Naive B cell (primary cell): ENCODE measurements at regions not wholly inside any gene's neighbourhood (a gene's known extent, or its start where the extent isn't known, plus 50 kb on each side); places are given as distances from the start of the nearest gene placed in this dataset.

ENCODE experiments used
- ATAC-seq, 2 donors: fragments of 150-1000 bp; cut with Tn5 transposase; 2 replicates each; pipeline ENCODE4 v1.10.0; 2021; ENCODE audit warnings: low read depth in 2 of 2, mild to moderate bottlenecking in 2 of 2, moderate library complexity in 2 of 2
- DNase-seq: peaks from one replicate; pipeline ENCODE4 v3.0.0; 2022
- H3K27ac Mint-ChIP-seq, 6 donors: one replicate each; pipeline ENCODE4 v1.8.0; 2020 to 2022; ENCODE audit warnings: mild to moderate bottlenecking in 6 of 6, mixed read lengths in 6 of 6, moderate library complexity in 5 of 6, inconsistent platforms in 2 of 6
- H3K27me3 Mint-ChIP-seq, 3 donors: one replicate each; pipeline ENCODE4 v1.8.0; 2021 to 2022; ENCODE audit warnings: mixed read lengths in 3 of 3, mild to moderate bottlenecking in 1 of 3
- H3K36me3 Mint-ChIP-seq, 2 donors: one replicate each; pipeline ENCODE4 v1.8.0; 2020 to 2022; ENCODE audit warnings: mixed read lengths in 2 of 2, inconsistent platforms in 1 of 2, mild to moderate bottlenecking in 1 of 2
- H3K4me1 Mint-ChIP-seq, 3 donors: one replicate each; pipeline ENCODE4 v1.8.0; 2020 to 2022; ENCODE audit warnings: mixed read lengths in 3 of 3, inconsistent platforms in 1 of 3, mild to moderate bottlenecking in 1 of 3, moderate library complexity in 1 of 3
- H3K4me3 Mint-ChIP-seq, 8 donors: one replicate each; pipeline ENCODE4 v1.8.0; 2020 to 2022; ENCODE audit warnings: mild to moderate bottlenecking in 8 of 8, mixed read lengths in 8 of 8, moderate library complexity in 8 of 8, inconsistent platforms in 2 of 8
- H3K9me3 Mint-ChIP-seq, 7 donors: one replicate each; pipeline ENCODE4 v1.8.0; 2020 to 2022; ENCODE audit warnings: mixed read lengths in 7 of 7, mild to moderate bottlenecking in 5 of 7, inconsistent platforms in 2 of 7, moderate library complexity in 1 of 7

GRCh38 chr2:235333076-235333475, 160.8 kb upstream of the AGAP1 start:
- no peak for ATAC-seq
- DNase-seq = no peak
- peaks cover 13 to 45% (median 28%) of the 10 kb centered on the region in 3 donors for H3K27me3 Mint-ChIP-seq
- H3K9me3 Mint-ChIP-seq = peaks cover 0 to 9% (median 6%) of the 10 kb centered on the region in 7 donors
- peak overlapping the region in 1 of 6 donors; percentile 32 for H3K27ac Mint-ChIP-seq
- no peaks in the 10 kb centered on the region for H3K36me3 Mint-ChIP-seq
- no peaks in the 10 kb centered on the region for H3K4me1 Mint-ChIP-seq
- H3K4me3 Mint-ChIP-seq = no peak overlapping the region

GRCh38 chr2:235334179-235334578, 159.7 kb upstream of the AGAP1 start:
- Mint-ChIP-seq H3K9me3 (peaks cover 0 to 16% (median 10%) of the 10 kb centered on the region in 7 donors), H3K4me1 (no peaks in the 10 kb centered on the region), H3K36me3 (no peaks in the 10 kb centered on the region), H3K4me3 (no peak overlapping the region), H3K27me3 (peaks cover 13 to 39% (median 28%) of the 10 kb centered on the region in 3 donors), H3K27ac (no peak overlapping the region)
- no peak for DNase-seq
- no peak for ATAC-seq

GRCh38 chr2:235343156-235343774, 150.6 kb upstream of the AGAP1 start:
- Mint-ChIP-seq H3K27ac (no peak overlapping the region), H3K4me3 (no peak overlapping the region), H3K36me3 (no peaks in the 10 kb centered on the region), H3K4me1 (no peaks in the 10 kb centered on the region), H3K9me3 (peaks cover 0 to 13% (median 6%) of the 10 kb centered on the region in 7 donors), H3K27me3 (peaks cover 0 to 10% (median 9%) of the 10 kb centered on the region in 3 donors)
- no peak for DNase-seq
- no peak for ATAC-seq

GRCh38 chr2:235343869-235344268, 150.0 kb upstream of the AGAP1 start:
- Mint-ChIP-seq H3K36me3 (no peaks in the 10 kb centered on the region), H3K27ac (no peak overlapping the region), H3K27me3 (peaks cover 0 to 10% (median 9%) of the 10 kb centered on the region in 3 donors), H3K4me1 (no peaks in the 10 kb centered on the region), H3K9me3 (peaks cover 0 to 7% (median 4%) of the 10 kb centered on the region in 7 donors), H3K4me3 (no peak overlapping the region)
- DNase-seq = no peak
- ATAC-seq = no peak

- Mint-ChIP-seq H3K27me3 (peaks cover 6 to 24% (median 23%) of the 10 kb centered on the region in 3 donors), H3K9me3 (peaks cover 0 to 14% (median 3%) of the 10 kb centered on the region in 7 donors), H3K36me3 (peaks cover 0 to 8% of the 10 kb centered on the region in 2 donors)
Measured at GRCh38 chr2:235345745-235346144, 148.1 kb upstream of the AGAP1 start.

GRCh38 chr2:235347691-235348090, 146.2 kb upstream of the AGAP1 start:
- no peak for ATAC-seq
- Mint-ChIP-seq H3K27me3 (peaks cover 6 to 24% (median 23%) of the 10 kb centered on the region in 3 donors), H3K4me3 (no peak overlapping the region), H3K9me3 (peaks cover 0 to 14% (median 2%) of the 10 kb centered on the region in 7 donors), H3K27ac (no peak overlapping the region), H3K4me1 (no peaks in the 10 kb centered on the region), H3K36me3 (peaks cover 0 to 8% of the 10 kb centered on the region in 2 donors)
- DNase-seq = no peak

More at GRCh38 chr2:235345745-235346144, 148.1 kb upstream of the AGAP1 start:
- ATAC-seq (no peak), DNase-seq (no peak)
- no peaks in the 10 kb centered on the region for H3K4me1 Mint-ChIP-seq
- no peak overlapping the region for H3K4me3 Mint-ChIP-seq
- no peak overlapping the region for H3K27ac Mint-ChIP-seq

GRCh38 chr2:235348329-235348728, 145.5 kb upstream of the AGAP1 start:
- ATAC-seq (no peak), DNase-seq (no peak)
- Mint-ChIP-seq H3K9me3 (peaks cover 0 to 14% (median 2%) of the 10 kb centered on the region in 7 donors), H3K36me3 (peaks cover 0 to 8% of the 10 kb centered on the region in 2 donors), H3K27me3 (peaks cover 6 to 24% (median 23%) of the 10 kb centered on the region in 3 donors), H3K27ac (no peak overlapping the region), H3K4me3 (no peak overlapping the region), H3K4me1 (no peaks in the 10 kb centered on the region)

- H3K4me3 Mint-ChIP-seq = no peak overlapping the region
- no peak for DNase-seq
- H3K36me3 Mint-ChIP-seq = peaks cover 0 to 8% of the 10 kb centered on the region in 2 donors
- no peak for ATAC-seq
- H3K4me1 Mint-ChIP-seq = no peaks in the 10 kb centered on the region
- H3K9me3 Mint-ChIP-seq = peaks cover 0 to 14% (median 2%) of the 10 kb centered on the region in 7 donors
- no peak overlapping the region for H3K27ac Mint-ChIP-seq
- H3K27me3 Mint-ChIP-seq = peaks cover 6 to 24% (median 23%) of the 10 kb centered on the region in 3 donors
Measured at GRCh38 chr2:235350234-235350633, 143.6 kb upstream of the AGAP1 start.

GRCh38 chr2:235352541-235352940, 141.3 kb upstream of the AGAP1 start:
- H3K27me3 Mint-ChIP-seq = peaks cover 6 to 17% (median 15%) of the 10 kb centered on the region in 3 donors
- peaks cover 0 to 8% of the 10 kb centered on the region in 2 donors for H3K36me3 Mint-ChIP-seq
- H3K4me1 Mint-ChIP-seq = no peaks in the 10 kb centered on the region
- H3K9me3 Mint-ChIP-seq = peaks cover 0 to 10% (median 2%) of the 10 kb centered on the region in 7 donors
- no peak overlapping the region for H3K4me3 Mint-ChIP-seq
- DNase-seq (no peak), ATAC-seq (no peak)
- H3K27ac Mint-ChIP-seq = peak overlapping the region in 1 of 6 donors; percentile 63

- peaks cover 0 to 8% (median 0%) of the 10 kb centered on the region in 7 donors for H3K9me3 Mint-ChIP-seq
- H3K4me3 Mint-ChIP-seq = no peak overlapping the region
- ATAC-seq (no peak), DNase-seq (no peak)
- H3K36me3 Mint-ChIP-seq = no peaks in the 10 kb centered on the region
- peaks cover 3 to 20% (median 7%) of the 10 kb centered on the region in 3 donors for H3K27me3 Mint-ChIP-seq
- H3K4me1 Mint-ChIP-seq = no peaks in the 10 kb centered on the region
- H3K27ac Mint-ChIP-seq = no peak overlapping the region
Measured at GRCh38 chr2:235357881-235358280, 136.0 kb upstream of the AGAP1 start.

GRCh38 chr2:235358981-235359471, 134.8 kb upstream of the AGAP1 start:
- Mint-ChIP-seq H3K27me3 (peaks cover 3 to 20% (median 7%) of the 10 kb centered on the region in 3 donors), H3K36me3 (no peaks in the 10 kb centered on the region), H3K4me1 (no peaks in the 10 kb centered on the region), H3K9me3 (peaks cover 0 to 8% (median 0%) of the 10 kb centered on the region in 7 donors), H3K27ac (no peak overlapping the region), H3K4me3 (no peak overlapping the region)
- DNase-seq (no peak), ATAC-seq (no peak)

- Mint-ChIP-seq H3K4me3 (no peak overlapping the region), H3K27ac (no peak overlapping the region), H3K9me3 (peaks cover 0 to 8% (median 0%) of the 10 kb centered on the region in 7 donors), H3K4me1 (no peaks in the 10 kb centered on the region), H3K36me3 (no peaks in the 10 kb centered on the region), H3K27me3 (peaks cover 3 to 20% (median 7%) of the 10 kb centered on the region in 3 donors)
- DNase-seq (no peak), ATAC-seq (no peak)
Measured at GRCh38 chr2:235360446-235360845, 133.4 kb upstream of the AGAP1 start.

GRCh38 chr2:235365743-235366142, 128.1 kb upstream of the AGAP1 start:
- DNase-seq (no peak), ATAC-seq (no peak)
- no peaks in the 10 kb centered on the region for H3K36me3 Mint-ChIP-seq
- H3K27me3 Mint-ChIP-seq = peaks cover 12 to 24% (median 12%) of the 10 kb centered on the region in 3 donors
- no peak overlapping the region for H3K4me3 Mint-ChIP-seq
- no peak overlapping the region for H3K27ac Mint-ChIP-seq
- peaks cover 0 to 14% (median 0%) of the 10 kb centered on the region in 7 donors for H3K9me3 Mint-ChIP-seq
- no peaks in the 10 kb centered on the region for H3K4me1 Mint-ChIP-seq

GRCh38 chr2:235366390-235366789, 127.5 kb upstream of the AGAP1 start:
- no peak for DNase-seq
- peaks cover 16 to 24% (median 18%) of the 10 kb centered on the region in 3 donors for H3K27me3 Mint-ChIP-seq
- H3K27ac Mint-ChIP-seq = no peak overlapping the region
- no peaks in the 10 kb centered on the region for H3K36me3 Mint-ChIP-seq
- no peak overlapping the region for H3K4me3 Mint-ChIP-seq
- ATAC-seq = no peak
- H3K9me3 Mint-ChIP-seq = peaks cover 0 to 14% (median 0%) of the 10 kb centered on the region in 7 donors
- no peaks in the 10 kb centered on the region for H3K4me1 Mint-ChIP-seq
